DMS 273 treated with DMSO at 0.1 percent for 48 hours (cell line): ENCODE measurements at regions not wholly inside any gene's neighbourhood (a gene's known extent, or its start where the extent isn't known, plus 50 kb on each side); places are given as distances from the start of the nearest gene placed in this dataset.

Source experiments
- DNase-seq: peaks from one replicate; lab custom pipeline; 2025; lab: John Stamatoyannopoulos, UW

- DNase-seq: no peak
Observed at GRCh38 chr13:55255236-55255635, 1885.5 kb upstream of the PRR20A start.

- no peak for DNase-seq
Observed at GRCh38 chr13:55263045-55263444, 1877.7 kb upstream of the PRR20A start.

DNA sequence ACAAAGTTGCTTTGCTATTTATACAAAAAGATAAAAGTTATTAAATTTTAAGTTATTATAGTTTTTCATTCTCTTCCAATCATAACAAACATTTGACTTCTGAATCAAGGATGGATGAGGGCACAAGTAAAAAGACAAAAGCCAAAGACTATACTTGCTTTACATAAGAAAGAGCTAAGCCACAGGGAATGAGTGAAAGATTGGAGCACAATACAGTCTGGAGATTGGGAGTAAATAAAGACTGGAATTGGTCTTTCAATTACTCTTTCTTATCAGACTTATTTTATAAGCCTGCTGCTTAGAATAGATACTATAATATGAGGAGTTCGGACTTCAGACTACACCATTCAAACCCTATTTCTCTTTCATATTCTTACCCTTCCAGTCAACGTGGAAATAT, 1874.1 kb upstream of the PRR20A start:
- DNase-seq: no peak

DNA sequence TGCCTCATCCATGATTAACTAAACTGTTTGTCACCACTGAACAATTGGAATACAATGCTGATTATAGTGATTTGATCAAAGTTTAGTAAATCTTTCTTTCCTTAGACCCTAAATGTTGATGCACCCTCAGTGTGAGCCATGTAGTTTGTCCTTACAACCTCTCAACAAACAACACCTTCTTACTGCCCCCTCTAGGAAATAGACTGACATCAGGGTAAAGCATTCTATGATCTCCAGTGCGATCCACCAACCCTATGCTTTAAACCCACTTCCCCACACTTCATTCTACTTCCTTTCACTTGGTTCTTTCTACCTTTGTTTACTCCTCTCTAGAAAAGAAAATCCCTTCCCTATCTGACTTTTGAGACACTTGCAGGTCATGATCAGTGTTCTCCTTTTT, 1842.5 kb upstream of the PRR20A start:
- no peak for DNase-seq

GRCh38 chr13:55302568-55302967, 1838.2 kb upstream of the PRR20A start:
- no peak for DNase-seq

DNA sequence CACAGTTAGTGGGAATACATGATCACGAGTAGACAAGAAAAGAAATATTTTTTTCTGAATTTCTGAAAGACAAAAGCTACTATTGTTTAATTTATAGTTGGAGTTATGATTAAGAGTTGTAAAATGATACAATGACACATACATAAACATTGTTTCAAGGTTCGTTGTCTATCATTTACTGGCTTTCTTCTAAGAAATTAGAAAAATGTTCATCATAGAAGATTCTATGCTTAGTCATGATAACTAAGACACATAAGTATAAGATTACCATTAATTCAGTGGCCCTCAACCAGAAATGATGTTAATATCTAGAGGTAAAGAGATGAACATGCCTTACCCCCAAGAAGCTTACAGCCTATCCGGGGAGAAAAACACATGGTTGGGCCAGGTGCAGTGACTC, 1832.8 kb upstream of the PRR20A start:
- DNase-seq: no peak

GRCh38 chr13:55341891-55342290, 1798.8 kb upstream of the PRR20A start:
- DNase-seq: no peak

DNA sequence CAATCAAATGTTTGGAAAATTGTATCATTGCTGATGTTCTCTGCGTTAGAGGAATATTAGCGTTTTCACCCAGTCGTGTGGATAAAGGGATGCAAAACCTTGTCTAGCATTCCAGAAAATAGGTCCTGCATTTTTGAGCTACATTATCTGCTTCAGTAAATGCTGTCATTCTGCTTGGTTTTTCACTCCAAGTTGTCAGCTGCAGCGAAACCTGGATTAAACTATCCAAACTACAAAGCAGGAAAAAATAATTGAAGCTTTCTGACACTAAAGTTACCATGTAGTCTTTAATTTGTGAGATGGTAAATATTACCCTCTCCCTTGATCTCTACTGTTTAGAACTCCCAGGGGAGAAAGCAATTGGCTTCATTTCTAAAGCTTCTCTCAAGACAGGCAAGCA, 1795.5 kb upstream of the PRR20A start:
- DNase-seq: no peak

DNA sequence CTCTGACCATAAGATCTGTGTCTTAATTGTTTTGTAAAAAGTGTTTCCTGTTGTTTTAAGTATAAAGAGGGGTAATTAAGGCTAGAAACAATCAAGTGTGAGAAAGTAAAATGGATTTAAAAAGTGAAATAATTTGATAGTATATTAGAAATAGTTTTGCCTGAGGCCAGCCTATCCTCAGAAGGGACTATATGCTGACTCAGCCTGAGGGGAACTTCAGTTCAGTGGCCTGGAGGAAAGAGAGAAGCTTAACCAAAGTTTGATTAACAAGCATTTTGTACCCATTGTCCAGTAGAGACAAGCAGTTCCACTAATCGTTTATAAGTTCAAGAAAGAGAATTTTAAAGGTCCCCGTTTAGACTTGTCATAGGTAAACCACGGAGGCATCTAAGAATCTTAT, 1793.2 kb upstream of the PRR20A start:
- DNase-seq: no peak

GRCh38 chr13:55359067-55359466, 1781.7 kb upstream of the PRR20A start:
- DNase-seq: no peak

DNA sequence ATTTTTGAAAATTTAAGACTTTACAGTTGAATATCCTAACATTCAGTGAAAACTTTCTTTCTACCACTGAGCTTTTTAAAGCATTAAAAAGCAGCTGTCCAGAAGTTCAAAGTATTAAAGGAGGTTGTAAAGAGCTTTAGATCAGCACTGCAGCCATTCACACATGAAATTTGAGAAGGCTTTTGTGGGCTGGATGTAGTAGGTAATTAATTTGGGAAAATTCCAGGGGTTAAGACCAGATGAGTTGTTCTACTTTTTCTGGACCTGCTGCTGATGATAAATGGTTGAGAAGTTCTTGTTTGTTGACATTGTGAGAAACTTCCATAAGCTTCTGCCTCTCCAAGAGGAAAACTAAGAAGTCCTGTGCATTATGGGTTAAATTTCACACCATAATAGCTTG, 1779.6 kb upstream of the PRR20A start:
- no peak for DNase-seq

DNA sequence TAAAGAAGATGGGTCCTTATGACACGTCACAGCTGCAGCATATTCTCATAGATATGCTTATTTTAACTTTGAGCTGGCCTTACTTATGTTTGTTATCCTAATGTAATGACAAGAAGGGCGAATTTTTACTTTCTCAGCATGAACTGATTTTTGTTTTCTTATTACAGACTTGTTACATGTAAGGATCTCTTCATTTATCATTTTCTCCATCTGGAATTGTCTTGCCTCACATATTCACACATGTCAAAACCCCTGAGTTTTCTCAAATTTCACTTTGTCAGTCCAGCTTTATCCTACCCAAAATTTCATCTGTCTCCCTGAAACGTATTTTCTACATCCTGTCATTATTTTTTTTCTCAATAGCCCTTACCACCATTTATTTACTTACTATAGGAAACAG, 1774.0 kb upstream of the PRR20A start:
- no peak for DNase-seq

- no peak for DNase-seq
Observed at GRCh38 chr13:55394470-55394869, 1746.2 kb upstream of the PRR20A start.

DNA sequence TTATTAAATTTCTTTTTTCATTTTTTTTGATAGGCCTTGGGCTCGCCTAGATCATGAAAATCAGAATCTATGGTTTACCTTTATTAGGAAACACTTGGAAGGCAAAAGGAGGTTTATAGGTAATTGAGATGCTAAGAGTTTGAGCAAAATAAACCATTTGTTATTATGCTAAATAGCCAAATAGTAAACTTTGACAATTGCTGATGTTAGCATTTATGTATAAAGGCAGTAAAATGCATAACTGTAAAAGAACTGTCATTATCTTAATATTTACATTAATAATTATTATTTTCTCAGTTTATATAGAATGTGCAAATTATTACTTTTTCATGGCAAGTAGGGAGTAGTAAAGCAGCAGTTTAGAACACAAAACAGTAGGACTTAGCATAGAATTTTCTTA, 1737.8 kb upstream of the PRR20A start:
- DNase-seq: no peak

GRCh38 chr13:55403887-55404487, 1736.7 kb upstream of the PRR20A start:
- DNase-seq: no peak

DNA sequence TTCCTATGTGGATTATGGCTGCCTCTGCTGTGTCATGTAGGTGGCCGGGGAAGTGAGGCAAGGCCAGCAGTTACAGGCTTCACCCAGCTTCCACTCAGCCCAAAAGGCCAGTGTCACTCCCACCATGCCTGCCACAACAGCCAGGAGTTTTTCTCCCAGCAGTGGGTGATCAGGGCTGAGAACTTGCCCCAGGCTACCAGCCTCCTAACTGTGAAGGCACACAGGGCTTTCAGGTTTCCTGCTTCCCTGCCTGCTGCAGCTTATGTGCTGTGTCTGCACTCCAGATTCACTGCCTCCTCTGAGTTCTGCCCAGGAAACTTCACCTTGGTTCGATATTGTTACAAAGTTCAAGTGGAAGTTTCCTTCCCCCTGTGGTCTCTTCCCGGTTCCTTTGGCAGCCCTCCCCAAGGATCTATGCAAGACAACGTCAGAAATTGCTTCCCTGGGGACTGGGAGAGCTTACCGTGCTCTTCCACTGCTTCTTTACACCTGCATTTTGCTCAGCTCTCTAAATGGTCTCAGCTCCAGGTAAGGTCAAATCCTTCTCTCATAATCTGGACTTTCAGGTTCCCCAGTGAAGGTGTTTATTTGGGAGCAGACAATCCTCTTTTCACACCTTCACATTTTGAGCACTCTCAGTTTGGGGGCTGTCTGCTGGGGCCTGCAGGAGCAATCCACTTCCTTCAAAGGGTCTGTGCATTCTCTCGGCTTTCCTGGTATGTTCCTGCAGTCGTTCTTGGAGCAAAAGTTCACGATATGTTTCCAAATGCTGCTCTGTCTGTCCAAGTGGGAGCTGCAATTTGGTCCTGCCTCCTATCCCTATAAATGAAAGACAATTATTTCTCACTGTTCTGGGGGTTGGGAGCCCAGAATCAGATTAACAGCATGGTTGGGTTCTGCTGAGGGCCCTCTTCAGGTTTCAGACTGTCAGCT, 1730.1 kb upstream of the PRR20A start:
- DNase-seq: no peak

- no peak for DNase-seq
Observed at GRCh38 chr13:55418095-55418494, 1722.6 kb upstream of the PRR20A start.

DNA sequence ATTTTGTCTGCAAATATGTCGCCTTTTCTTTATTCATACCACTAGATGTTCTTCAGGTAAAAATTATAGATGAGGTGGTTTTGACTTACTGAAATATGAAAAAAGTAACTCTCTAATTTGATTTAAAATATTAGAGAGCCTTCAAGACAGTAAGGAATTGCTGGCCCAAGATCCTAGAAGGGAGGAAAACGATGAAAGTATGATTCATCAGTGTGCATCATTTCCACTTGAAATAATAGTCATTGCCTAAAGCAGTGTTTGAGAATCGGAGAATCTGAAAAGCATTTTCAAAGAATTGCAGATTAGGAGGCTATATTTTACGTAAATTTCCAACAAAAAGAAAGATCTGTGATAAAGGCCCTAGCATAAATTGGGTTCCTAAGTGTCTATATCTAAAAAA, 1707.9 kb upstream of the PRR20A start:
- no peak for DNase-seq

DNA sequence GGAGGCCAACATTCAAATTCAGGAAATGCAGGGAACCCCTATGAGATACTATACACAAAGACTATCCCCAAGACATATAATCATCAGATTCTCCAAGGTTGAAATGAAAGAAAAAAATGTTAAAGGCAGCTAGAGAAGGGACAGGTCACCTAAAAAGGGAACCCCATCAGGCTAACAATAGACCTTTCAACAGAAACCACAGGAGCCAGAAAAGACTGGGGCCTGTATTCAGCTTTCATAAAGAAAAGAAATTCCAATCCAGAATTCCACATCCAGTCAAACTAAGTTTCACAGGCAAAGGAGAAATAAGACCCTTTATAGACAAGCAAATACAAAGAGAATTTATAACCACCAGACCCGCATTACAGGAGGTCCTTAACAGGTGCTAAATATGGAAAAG, 1703.6 kb upstream of the PRR20A start:
- no peak for DNase-seq

DNA sequence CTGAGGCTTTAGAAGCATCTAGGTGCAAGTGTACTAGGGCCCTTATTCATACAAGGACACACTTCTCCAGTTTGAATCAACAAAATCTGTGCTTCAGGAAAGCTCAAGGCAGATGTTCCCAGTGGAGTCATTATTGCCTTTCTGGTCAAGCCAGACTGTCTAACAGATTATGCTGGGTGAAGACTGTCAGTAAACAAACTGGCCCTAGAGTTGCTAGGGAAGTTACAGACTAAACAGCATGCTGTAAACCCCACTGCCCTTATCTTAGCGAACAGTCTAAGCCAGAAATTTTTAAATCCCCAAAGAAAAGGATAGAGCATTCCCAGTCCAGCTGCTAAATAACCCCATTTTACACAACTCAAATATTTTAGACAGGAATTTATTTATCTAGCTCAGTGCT, 1701.3 kb upstream of the PRR20A start:
- DNase-seq: no peak

DNA sequence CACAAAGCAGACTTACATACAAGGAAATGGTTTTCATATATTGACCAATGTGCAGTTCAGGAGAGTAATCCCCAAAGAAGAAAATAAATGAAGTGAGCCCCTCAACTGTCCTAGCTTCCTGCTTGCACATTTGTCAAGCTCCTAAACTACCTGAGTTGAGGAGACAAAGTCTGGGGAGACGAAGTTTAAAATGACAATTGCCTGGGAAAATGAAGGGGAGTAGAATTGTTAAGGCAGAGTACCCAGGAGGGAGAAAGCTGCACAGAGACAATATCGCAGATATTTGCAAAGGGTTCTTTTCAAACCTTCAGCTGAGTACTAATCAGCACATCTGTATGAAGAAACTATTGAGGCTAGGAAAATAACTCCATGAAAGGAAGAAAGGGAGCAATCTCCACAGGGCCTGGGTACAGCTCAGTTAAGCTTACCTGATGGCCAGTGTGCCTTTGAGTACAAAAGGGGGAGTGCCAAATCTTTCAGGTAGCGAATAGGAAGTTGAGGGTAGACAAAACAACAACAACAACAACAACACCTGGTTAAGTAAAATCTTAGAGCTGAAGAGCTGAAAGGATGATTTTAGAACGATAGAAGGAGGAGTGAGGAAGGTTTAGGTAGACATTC, 1700.1 kb upstream of the PRR20A start:
- no peak for DNase-seq

GRCh38 chr13:55464222-55464621, 1676.5 kb upstream of the PRR20A start:
- no peak for DNase-seq

DNA sequence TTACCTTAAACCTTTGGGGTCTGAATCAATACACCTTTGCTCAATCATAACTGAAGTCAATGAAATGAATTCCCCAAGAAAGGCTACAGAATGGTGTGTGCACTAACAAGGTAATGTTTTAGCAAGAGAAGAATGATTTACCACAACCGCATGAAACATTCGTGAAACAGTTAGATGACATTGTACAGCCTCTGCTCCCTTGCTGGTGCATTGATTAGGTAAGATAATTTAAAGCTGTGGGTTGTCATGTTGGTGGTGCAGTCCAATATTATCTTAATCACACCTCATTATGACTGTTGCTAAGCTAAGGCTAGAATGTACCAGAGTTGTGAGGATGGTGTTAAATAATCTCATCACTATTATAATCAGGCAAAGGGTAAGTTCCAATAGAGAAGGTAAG, 1673.2 kb upstream of the PRR20A start:
- no peak for DNase-seq
